Body of pancreas (tissue), 4 donors: ENCODE measurements at regions not wholly inside any gene's neighbourhood (a gene's known extent, or its start where the extent isn't known, plus 50 kb on each side); places are given as distances from the start of the nearest gene placed in this dataset.

Experiments
- CTCF ChIP-seq, 7 experiments: fragments of 450-650 bp in 4 of 7; fragments of 200-600 bp in 3 of 7; sonication (generic) in 3 of 7; IDR thresholded peaks; one replicate each; pipeline ENCODE4 v1.5.1; 2016 to 2019; ENCODE audit warnings: antibody characterized with exemption in 7 of 7
- POLR2A ChIP-seq, 3 donors: fragments of 450-650 bp; IDR thresholded peaks; one replicate each; pipeline ENCODE4 v1.6.1; 2016; ENCODE audit warnings: antibody characterized with exemption in 3 of 3, mild to moderate bottlenecking in 2 of 3

DNA sequence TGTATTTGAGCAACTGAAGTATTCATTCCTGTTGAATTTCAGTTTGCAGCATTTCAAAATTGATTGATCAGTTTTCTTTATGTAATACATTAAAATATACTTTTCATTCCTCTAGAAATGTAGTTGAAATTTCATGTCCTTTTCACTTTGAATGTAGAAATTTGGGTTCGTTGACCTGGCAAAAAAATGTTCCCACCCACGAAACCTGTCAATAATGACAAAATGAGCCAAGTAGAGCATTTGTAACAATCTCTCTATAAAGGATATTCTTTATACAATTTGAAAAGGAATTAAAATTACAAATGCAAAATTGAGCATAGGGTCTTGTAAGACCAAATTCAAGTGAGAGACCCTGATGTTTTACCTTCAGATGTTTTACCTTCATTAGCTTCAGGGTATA is 283.9 kb downstream of the ANKRD50 start:
- TF ChIP-seq CTCF (IDR thresholded peaks at IDR 0.05) (no peak), POLR2A (IDR thresholded peaks at IDR 0.05) (no peak)
